ENCODE measurements at regions not wholly inside any gene's neighbourhood (a gene's known extent, or its start where the extent isn't known, plus 50 kb on each side); places are given as distances from the start of the nearest gene placed in this dataset.

DNA sequence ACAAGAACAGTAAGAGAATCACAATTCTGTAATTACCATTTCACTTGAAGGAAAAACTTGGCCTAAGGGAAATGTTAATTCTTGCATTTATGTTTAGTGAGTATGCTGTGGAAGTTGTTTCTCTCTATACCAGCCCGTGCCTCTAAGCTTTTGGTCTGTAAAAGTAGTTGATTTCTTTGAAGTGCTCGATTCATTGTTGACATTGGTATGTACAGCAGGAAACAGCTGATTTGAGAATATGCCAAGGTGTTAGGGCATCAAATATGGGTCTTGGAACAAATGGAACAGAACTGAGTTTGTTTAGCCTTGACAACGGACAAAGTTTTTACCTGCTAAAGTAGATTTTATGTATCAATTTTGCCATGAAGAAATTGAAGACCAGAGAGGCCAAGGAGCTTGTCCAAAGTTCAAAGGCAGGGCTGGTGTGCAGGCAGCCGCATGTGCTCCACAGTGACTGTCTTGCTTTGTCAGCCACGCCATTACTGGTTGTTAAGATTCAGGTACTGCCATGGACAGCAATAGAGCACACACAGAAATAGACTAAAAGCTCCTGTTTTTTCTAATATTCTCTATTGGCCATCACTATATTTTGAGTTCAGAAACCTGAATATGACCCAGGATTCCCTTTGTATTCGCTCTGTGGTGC lies 75.5 kb upstream of the TLR3 start:
- no peak for DNase-seq

DNA sequence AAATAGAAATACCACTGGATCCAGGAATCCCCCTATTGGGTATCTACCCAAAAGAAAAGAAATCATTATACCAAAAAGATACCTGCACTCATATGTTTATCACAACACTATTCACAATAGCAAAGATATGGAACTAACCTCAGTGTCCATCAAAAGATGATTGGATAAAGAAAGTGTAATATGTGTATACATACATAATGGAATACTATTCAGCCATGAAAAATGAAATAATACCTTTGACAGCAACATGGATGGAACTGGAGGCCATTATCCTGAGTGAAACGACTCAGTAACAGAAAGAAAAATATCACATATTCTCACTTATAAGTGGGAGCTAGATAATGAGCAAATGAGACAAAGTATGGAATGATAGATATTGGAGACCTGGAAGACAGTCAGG lies 74.2 kb upstream of the TLR3 start:
- no peak for DNase-seq

DNA sequence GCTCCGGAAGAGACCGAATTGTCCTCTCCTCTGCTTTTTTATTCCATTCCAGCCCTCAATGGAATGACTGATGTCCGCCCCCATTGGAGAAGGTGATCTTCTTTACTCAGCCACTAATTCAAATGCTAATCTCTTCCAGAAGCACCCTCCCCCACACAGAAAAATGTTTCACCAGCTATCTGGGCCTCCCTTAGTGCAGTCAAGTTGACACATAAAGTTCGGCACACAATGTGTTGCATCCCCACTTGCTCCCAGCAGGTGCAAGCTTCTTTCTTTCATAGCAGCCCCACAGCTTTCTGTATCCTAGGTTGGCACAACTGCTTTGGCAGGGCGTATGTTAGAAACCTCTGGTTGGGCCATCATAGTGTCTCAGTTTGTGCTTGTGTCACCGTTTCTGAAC lies 73.3 kb upstream of the TLR3 start:
- no peak for DNase-seq

DNA sequence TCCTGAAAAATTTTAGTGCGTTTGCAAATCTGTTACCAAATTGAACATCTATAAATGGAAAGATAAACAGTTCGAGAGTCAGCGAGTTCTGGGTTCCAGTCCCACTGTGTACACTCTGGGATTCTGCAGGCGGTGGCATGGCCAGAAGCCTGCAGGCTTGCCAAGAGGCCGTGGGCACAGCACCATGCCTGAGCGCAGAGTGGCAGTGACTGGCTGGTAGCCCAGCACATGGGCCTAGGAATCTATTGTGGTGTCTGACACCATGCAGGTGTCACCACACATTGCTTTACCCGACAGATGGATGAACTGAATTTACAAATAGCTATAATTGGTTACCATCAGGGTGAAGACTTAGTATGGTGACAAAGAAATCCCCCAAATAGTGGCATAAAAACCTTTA lies 71.7 kb upstream of the TLR3 start:
- DNase-seq = no peak

DNA sequence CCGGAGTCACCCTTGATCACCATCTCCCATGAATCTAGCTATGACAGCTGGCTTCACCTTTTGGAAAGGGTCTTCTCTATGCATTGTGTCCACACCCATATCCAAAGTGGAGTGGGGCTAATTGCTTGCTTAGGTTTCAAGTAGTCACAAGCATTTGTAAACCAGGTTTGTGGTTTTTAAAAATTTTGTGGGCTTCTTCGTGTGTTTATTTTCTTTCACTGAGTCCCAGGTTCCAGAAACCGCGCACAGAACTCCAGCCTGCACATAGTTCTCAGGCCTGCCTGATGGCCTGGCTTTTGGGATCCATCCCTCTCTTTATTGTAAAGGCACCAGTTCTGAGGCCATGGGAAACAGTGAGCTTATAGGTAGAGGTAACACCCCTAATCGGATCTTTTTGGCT lies 70.2 kb upstream of the TLR3 start:
- DNase-seq = no peak

DNA sequence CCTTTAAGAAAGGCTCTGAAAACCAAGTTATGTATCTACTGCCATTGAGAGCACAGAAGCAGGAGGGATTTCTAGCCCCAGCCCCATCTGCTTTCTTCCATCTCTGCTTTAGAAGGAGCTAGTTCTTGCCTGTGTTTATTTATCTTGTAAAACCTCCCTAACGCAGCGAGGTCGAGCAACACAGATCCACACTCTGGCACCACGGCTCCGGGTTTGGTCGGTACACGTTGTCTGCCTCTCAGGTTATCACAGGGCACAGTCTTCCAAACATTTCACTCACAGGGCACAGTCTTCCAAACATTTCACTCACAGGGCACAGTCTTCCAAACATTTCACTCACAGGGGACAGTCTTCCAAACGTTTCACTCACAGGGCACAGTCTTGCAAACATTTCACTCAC lies 69.7 kb upstream of the TLR3 start:
- no peak for DNase-seq

DNA sequence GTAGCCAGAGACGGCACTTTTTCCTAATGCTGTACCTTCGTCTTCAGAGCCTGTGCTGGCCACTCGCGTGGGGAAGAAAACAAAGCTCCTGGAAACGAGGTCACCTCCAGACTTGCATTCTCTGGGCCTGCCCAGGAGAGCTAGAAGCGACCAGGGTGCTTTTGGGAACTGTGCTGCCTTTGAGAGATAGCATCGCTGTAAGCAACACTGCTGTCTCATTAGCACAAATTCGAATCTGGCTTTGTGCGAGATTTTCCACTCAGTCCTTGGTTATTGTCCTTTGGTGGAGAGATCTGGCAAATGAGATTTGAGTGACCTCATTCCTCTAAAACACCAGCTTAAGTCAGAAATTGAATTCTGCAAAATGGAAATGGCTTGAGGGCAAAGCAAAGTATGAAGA lies 66.1 kb upstream of the TLR3 start:
- DNase-seq = no peak

DNA sequence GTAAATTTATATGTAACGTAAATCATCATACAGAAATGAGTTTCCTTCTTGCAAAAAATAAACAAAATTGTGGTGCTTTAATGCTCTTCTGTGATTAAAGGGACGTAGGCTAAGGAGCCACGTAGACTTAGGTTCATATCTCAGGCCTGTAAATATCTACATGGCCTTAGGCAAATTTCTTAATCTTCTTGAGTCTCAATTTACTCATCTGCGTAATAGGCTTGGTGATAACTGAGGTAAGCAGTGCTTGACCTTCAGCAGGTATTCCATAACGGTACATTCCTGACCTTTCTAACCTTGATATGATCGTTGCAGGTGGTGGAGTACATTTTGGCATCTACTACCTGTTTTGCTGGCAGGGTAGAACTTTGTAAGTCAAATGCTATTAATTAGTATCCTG lies 65.2 kb upstream of the TLR3 start:
- no peak for DNase-seq

DNA sequence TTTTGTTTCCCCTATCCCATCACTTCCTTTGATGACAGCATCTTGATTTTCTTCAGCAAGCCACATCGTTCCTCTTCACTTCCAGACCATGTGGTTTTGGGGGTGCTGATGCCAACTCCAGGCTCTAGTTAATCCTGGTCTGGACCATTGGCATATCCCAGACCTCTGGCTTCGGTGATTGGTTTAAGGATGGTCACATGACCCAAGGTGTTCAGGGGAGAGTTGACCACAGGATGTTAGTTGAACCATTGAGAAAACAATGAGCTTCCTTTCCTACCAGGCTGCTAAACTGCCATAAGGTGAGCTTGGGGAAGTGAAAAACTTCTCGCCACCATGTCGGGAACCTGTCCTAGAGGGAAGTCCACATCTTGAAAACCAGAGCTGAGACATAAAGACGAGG lies 60.9 kb upstream of the TLR3 start:
- DNase-seq = no peak

DNA sequence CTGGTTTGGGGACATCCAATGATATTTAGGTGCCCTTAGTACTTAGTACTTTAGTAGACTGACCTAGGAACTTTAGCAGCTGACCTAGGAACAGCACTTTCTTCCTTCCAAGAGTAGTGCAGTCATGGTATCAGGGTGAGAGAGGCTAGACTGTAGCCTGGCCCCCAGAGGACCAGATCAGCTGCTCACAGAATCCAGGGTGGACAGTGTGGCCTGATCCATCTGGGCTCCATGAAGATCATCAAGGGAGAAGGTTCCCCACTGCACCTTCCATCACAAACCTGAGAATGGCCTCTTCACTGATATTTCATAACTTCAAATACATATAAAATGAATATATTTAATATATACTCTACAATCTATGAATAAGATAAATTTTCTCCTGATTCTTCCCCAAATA lies 59.0 kb upstream of the TLR3 start:
- DNase-seq = no peak

DNA sequence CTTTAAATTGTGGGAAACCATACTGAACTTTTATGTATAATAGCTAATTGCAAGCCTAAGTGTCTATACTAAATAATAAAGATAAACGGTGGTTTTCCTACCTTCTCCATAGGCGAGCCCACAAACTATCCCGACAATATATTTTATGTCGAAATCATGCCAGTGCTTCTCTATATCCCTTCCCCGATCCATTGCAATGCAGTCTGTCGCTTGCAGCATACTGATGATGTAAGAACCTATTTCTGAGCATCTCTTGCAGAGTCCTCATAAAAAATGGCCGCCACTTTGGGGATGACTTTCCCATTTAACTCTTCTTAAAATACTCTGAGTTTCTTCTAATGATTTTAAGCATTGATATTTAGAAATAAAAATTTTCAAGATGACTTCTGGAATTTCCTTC lies 58.1 kb upstream of the TLR3 start:
- no peak for DNase-seq

DNA sequence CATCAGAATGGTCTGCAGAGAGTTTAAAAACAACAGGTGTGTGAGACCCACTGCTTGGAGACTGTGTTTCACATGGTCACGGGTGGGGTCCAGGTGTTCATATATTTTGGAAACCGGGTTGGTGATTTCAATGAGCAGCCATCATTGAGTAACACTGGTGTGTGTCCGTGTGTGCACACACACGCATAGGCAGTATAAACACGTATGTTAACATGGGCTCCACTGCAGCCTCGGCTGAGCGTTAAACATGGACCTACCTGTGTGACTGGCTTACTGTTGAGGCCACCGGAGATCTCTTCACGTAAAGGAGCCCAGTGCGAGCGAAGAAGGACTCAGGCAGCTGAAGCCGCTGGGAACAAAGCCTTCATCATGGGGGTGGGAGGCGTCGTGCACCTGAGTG lies 56.9 kb upstream of the TLR3 start:
- no peak for DNase-seq

DNA sequence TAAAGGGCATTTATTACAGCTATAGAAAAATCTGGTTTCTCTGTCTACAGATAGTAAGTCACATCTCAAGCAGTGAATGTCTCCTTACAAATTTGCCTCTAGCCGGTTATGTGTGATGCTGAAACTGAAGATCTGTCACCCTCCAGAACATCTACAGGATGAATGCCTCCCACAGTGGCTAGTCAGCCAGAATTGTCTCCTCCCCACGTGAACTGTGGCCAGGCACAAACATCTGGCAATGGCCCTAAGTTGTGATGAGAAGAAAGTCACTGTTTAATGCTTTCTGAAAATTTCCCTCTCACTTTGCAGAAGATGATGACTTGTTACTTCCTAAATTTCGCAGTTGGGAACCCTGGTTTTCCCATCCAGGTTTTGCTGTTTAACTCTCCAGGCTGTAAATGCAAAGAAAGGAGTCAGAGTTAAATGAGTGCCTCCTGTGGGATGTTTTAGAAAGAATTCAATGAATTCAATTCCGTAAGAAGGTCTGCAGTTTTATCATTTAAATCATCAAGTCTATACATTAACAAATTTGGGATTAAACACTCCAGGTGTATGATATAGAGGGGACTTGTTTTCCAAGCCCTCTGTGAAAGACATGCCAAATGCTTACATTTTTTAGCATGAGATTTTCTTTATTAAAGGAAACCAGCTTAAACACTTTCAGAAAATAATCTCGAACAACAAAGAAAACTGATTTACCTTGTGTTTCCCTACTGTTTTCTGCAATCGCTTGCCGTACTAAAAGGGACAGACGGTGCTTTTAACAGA lies 55.4 kb upstream of the TLR3 start:
- DNase-seq = no peak

DNA sequence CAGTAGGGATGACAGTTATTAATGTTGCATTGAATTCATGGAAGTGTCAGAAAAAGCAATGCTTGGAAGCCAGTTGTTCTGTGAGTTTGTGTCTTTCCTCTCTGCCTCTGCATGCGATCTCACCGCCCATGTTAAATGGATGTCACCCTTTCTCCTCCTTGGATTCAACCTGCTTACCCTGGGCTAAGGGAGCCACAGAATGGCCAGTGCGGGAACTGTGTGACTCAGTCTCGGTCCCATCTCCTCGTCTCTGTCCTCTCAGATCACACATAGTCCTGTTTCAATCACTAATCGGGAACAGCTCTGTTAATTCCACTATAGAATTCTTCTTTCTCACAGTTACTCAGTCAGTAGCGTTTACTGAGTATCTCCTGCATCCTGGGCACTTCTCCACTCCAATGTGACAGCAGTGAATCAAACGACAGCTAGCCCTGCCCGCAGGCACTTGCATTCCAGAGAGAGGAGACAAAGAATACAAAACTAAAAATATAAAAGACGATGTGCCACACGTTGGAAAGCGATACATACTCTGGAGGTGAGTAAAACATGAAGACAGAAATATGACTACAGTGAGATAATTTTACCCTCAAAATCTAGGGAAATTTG lies 53.6 kb upstream of the TLR3 start:
- DNase-seq = no peak

DNA sequence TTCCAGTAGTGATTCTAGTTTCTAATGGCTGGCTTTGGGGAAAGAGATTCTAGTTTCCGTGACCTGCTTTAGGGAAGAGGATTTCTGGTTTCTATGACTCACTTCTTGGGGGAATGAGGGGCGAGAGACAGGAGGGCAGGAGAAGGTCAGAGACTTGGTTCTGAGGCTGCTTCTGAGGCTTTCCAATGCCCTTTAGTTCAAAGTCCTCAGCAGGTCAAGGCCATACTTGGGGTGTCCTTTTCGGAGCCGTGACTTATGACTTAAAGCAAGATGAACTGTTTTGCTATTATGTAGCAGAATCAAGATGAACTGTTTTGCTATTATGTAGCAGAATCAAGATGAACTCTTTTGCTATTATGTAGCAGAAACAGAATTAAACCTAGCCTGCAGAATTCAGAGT lies 52.2 kb upstream of the TLR3 start:
- DNase-seq = no peak

DNA sequence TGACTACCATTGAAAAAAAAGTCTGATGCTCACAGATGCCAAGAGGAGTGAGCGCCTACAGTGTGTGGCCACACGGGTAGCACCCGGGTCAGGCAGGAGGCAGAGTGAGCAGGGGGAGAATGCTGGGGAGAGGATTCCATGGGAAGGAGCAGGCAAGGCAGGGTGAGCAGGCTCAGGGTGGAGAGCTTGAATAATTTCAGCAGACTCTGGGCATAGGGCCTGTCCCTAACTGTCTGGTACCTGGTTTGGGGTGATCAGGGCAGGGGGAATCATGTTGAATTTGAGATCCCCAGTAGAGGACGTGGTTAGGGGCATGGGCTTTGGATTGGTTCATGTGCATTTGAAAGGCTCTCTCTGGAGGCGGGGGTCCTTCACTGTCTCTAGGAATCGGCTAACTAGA lies 51.2 kb upstream of the TLR3 start:
- no peak for DNase-seq

DNA sequence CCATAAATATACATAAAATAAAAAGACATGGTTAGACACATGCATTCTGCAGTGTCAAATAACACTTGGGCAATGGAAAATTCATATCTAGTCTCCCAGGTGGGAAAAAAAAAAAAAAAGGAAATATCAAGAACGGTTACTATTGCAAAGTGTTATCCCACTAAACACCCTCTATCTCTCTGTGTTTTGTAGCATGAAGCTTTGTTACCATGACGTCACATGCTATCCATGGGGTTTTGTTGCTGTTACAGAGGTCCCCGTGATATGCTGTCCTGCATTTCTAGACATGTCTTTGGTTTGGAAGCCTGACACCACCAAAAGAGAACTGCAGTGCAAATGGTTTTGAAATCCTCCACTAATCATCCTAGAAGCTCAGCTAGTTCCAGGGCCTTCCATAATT lies 50.7 kb upstream of the TLR3 start:
- DNase-seq = no peak

DNA sequence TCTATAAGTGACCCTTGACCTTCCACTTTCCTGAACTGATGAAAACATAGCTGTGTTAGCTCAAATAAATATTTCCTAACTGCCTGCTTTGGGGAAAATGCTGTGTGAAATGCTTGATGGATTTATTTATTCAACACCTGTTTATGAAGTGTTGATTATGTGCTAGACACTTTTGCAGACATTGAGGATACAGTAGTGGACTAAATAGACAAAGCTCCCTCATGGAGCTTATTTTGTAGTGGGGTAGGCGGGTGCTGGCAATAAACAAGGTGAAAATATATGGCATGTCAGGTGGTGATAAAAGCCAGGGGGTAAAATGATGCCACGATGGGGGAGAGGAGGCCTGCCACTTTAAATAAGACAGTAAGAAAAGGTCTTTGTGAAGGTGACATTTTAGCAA lies 50.2 kb upstream of the TLR3 start:
- DNase-seq = no peak
